HFFc6 (cell line): ENCODE measurements at regions not wholly inside any gene's neighbourhood (a gene's known extent, or its start where the extent isn't known, plus 50 kb on each side); places are given as distances from the start of the nearest gene placed in this dataset.

ENCODE experiments used
- DNase-seq: peaks from one replicate; pipeline ENCODE4 v3.0.0-alpha.2; 2018
- H3K27ac Mint-ChIP-seq: 2 replicates; pipeline ENCODE4 v1.8.0; 2020; ENCODE audit warnings: mild to moderate bottlenecking, mixed read lengths
- H3K27me3 Mint-ChIP-seq: 2 replicates; pipeline ENCODE4 v1.8.0; 2021; ENCODE audit warnings: mild to moderate bottlenecking, moderate library complexity, mixed read lengths; ENCODE audit not compliant: insufficient read depth
- H3K36me3 Mint-ChIP-seq: 2 replicates; pipeline ENCODE4 v1.8.0; 2021; ENCODE audit warnings: low read depth, mixed read lengths
- H3K4me1 Mint-ChIP-seq: 2 replicates; pipeline ENCODE4 v1.8.0; 2020; ENCODE audit warnings: low read depth, mixed read lengths
- H3K4me3 Mint-ChIP-seq: 2 replicates; pipeline ENCODE4 v1.8.0; 2020; ENCODE audit warnings: mild to moderate bottlenecking, moderate library complexity, mixed read lengths
- H3K9me3 Mint-ChIP-seq: 2 replicates; pipeline ENCODE4 v1.8.0; 2020; ENCODE audit warnings: mild to moderate bottlenecking, mixed read lengths
- CTCF ChIP-seq: fragments of 200-600 bp; sonication (generic); IDR thresholded peaks from 2 replicates; pipeline ENCODE4 v1.5.0; 2021; ENCODE audit warnings: antibody characterized with exemption, mild to moderate bottlenecking

GRCh38 chr15:62748196-62748595 lies 294.4 kb upstream of the TPM1 start:
- TF ChIP-seq CTCF: no peak
- Mint-ChIP-seq H3K27me3 (no peaks in the 10 kb centered on the region; the same call in 1 of the 2 replicates), H3K27ac (no peak overlapping the region), H3K9me3 (no peaks in the 10 kb centered on the region), H3K36me3 (peaks cover 33% of the 10 kb centered on the region), H3K4me3 (no peak overlapping the region), H3K4me1 (peaks cover 39% of the 10 kb centered on the region)
- no peak for DNase-seq

- Mint-ChIP-seq H3K4me1 (peaks cover 39% of the 10 kb centered on the region), H3K4me3 (no peak overlapping the region), H3K27ac (no peak overlapping the region), H3K27me3 (no peaks in the 10 kb centered on the region; the same call in 1 of the 2 replicates), H3K9me3 (no peaks in the 10 kb centered on the region), H3K36me3 (peaks cover 39% of the 10 kb centered on the region)
- no peak for TF ChIP-seq CTCF
- DNase-seq: no peak
Measured at GRCh38 chr15:62749036-62749815, 293.3 kb upstream of the TPM1 start.

GRCh38 chr15:62750471-62750870 lies 292.1 kb upstream of the TPM1 start:
- H3K27ac Mint-ChIP-seq: no peak overlapping the region
- H3K4me3 Mint-ChIP-seq: no peak overlapping the region
- H3K9me3 Mint-ChIP-seq: no peaks in the 10 kb centered on the region
- H3K4me1 Mint-ChIP-seq: peaks cover 39% of the 10 kb centered on the region
- DNase-seq: no peak
- no peak for TF ChIP-seq CTCF
- no peaks in the 10 kb centered on the region; the same call in 1 of the 2 replicates for H3K27me3 Mint-ChIP-seq
- H3K36me3 Mint-ChIP-seq: peaks cover 46% of the 10 kb centered on the region

GRCh38 chr15:62752657-62753517 lies 289.7 kb upstream of the TPM1 start:
- peaks cover 48% of the 10 kb centered on the region for H3K36me3 Mint-ChIP-seq
- H3K4me1 Mint-ChIP-seq: peaks cover 50% of the 10 kb centered on the region
- peak; percentile 38 for DNase-seq
- no peaks in the 10 kb centered on the region for H3K9me3 Mint-ChIP-seq
- no peaks in the 10 kb centered on the region; the same call in 1 of the 2 replicates for H3K27me3 Mint-ChIP-seq
- TF ChIP-seq CTCF: no peak
- H3K27ac Mint-ChIP-seq: peak overlapping the region; percentile 77
- no peak overlapping the region for H3K4me3 Mint-ChIP-seq

- no peaks in the 10 kb centered on the region for H3K27me3 Mint-ChIP-seq
- H3K4me3 Mint-ChIP-seq: no peak overlapping the region
- no peaks in the 10 kb centered on the region for H3K9me3 Mint-ChIP-seq
- peaks cover 42% of the 10 kb centered on the region for H3K36me3 Mint-ChIP-seq
- H3K27ac Mint-ChIP-seq: peak overlapping the region; percentile 77
- H3K4me1 Mint-ChIP-seq: peaks cover 58% of the 10 kb centered on the region
- TF ChIP-seq CTCF: no peak
- no peak for DNase-seq
Measured at GRCh38 chr15:62753518-62754221, 288.9 kb upstream of the TPM1 start.
